Activated CD4-positive, alpha-beta T cell treated with anti-CD3 and anti-CD28 coated beads for 36 hours (primary cell): ENCODE measurements at regions not wholly inside any gene's neighbourhood (a gene's known extent, or its start where the extent isn't known, plus 50 kb on each side); places are given as distances from the start of the nearest gene placed in this dataset.

Experiments used
- ATAC-seq: fragments of 200-7000 bp; cut with Tn5 transposase; one replicate; pipeline ENCODE4 v1.10.0; 2021; ENCODE audit warnings: mild to moderate bottlenecking, moderate library complexity
- CTCF ChIA-PET: fragments of 350-600 bp; sonication (Branson Sonifier 250); formaldehyde crosslinking; loops from one replicate; lab custom pipeline; 2021; ENCODE audit warnings: antibody characterized with exemption; lab: Charles Lee
- POLR2A ChIA-PET: fragments of 350-600 bp; sonication (Branson Sonifier 250); formaldehyde crosslinking; loops from one replicate; lab custom pipeline; 2021; ENCODE audit warnings: antibody characterized with exemption, inconsistent platforms; lab: Charles Lee
- DNase-seq: peaks from one replicate; pipeline ENCODE4 v3.0.0-alpha.2; 2020
- H3K27ac Mint-ChIP-seq: one replicate; pipeline ENCODE4 v1.8.0; 2021; ENCODE audit warnings: mixed read lengths
- H3K27me3 Mint-ChIP-seq: one replicate; pipeline ENCODE4 v1.8.0; 2021; ENCODE audit warnings: mixed read lengths
- H3K36me3 Mint-ChIP-seq: one replicate; pipeline ENCODE4 v1.8.0; 2021; ENCODE audit warnings: low read depth, mixed read lengths
- H3K4me1 Mint-ChIP-seq: one replicate; pipeline ENCODE4 v1.8.0; 2021; ENCODE audit warnings: mixed read lengths
- H3K4me3 Mint-ChIP-seq: one replicate; pipeline ENCODE4 v1.8.0; 2021; ENCODE audit warnings: mild to moderate bottlenecking, moderate library complexity, mixed read lengths
- H3K9me3 Mint-ChIP-seq: one replicate; pipeline ENCODE4 v1.8.0; 2021; ENCODE audit warnings: low read depth, mixed read lengths
- intact Hi-C, 2 experiments: fragments of 100-400 bp; cut with DNase I in 1 of 2; cut with micrococcal nuclease in 1 of 2; formaldehyde crosslinking; loops; one replicate each; pipeline versions ENCODE4 v1.14.2 to v1.15.1; 2022 to 2024; cut with DNase I, micrococcal nuclease

- intact Hi-C loops: no loop called here
- ATAC-seq (no peak), DNase-seq (no peak)
- Mint-ChIP-seq H3K4me1 (peaks cover 15% of the 10 kb centered on the region), H3K27ac (no peak overlapping the region), H3K4me3 (no peak overlapping the region), H3K27me3 (no peaks in the 10 kb centered on the region), H3K36me3 (no peaks in the 10 kb centered on the region), H3K9me3 (no peaks in the 10 kb centered on the region)
- POLR2A ChIA-PET: interaction anchor here (0.6 kb wide), 1 partner anchor 610 kb away, joined by 3 read pairs; no protein-coding TSS in a partner anchor
- CTCF ChIA-PET: interaction anchor here (0.6 kb wide), 1 partner anchor 228 kb away, joined by 3 read pairs; no protein-coding TSS in a partner anchor
Measured at GRCh38 chr3:177833332-177833731, 636.0 kb upstream of the TBL1XR1 start.

GRCh38 chr3:177835008-177835407, 637.7 kb upstream of the TBL1XR1 start:
- H3K4me1 Mint-ChIP-seq: peaks cover 15% of the 10 kb centered on the region
- POLR2A ChIA-PET: interaction anchor here (0.6 to 0.7 kb wide), 2 partner anchors 100 to 204 kb away, joined by 3 read pairs; no protein-coding TSS in a partner anchor
- intact Hi-C loops: no loop called here
- H3K36me3 Mint-ChIP-seq: no peaks in the 10 kb centered on the region
- ATAC-seq (peak; percentile 26), DNase-seq (no peak)
- CTCF ChIA-PET: interaction anchor here (0.6 kb wide), 1 partner anchor 632 kb away, joined by 3 read pairs; no protein-coding TSS in a partner anchor
- H3K9me3 Mint-ChIP-seq: no peaks in the 10 kb centered on the region
- H3K27me3 Mint-ChIP-seq: no peaks in the 10 kb centered on the region
- no peak overlapping the region for H3K4me3 Mint-ChIP-seq
- no peak overlapping the region for H3K27ac Mint-ChIP-seq

- Mint-ChIP-seq H3K9me3 (no peaks in the 10 kb centered on the region), H3K4me1 (peaks cover 9% of the 10 kb centered on the region), H3K27ac (no peak overlapping the region), H3K36me3 (no peaks in the 10 kb centered on the region), H3K4me3 (no peak overlapping the region), H3K27me3 (no peaks in the 10 kb centered on the region)
- ATAC-seq (peak; percentile 60), DNase-seq (no peak)
- intact Hi-C loops: no loop called here
- CTCF ChIA-PET: no interaction called here
- POLR2A ChIA-PET: no interaction called here
Measured at GRCh38 chr3:177835917-177836316, 638.6 kb upstream of the TBL1XR1 start.

- intact Hi-C loops: no loop called here
- H3K27me3 Mint-ChIP-seq: no peaks in the 10 kb centered on the region
- POLR2A ChIA-PET: no interaction called here
- no peak for DNase-seq
- no peak overlapping the region for H3K4me3 Mint-ChIP-seq
- H3K9me3 Mint-ChIP-seq: no peaks in the 10 kb centered on the region
- CTCF ChIA-PET: no interaction called here
- no peak overlapping the region for H3K27ac Mint-ChIP-seq
- H3K36me3 Mint-ChIP-seq: no peaks in the 10 kb centered on the region
- ATAC-seq: no peak
- H3K4me1 Mint-ChIP-seq: peaks cover 9% of the 10 kb centered on the region
Measured at GRCh38 chr3:177836671-177837070, 639.4 kb upstream of the TBL1XR1 start.

GRCh38 chr3:177837951-177838655, 640.8 kb upstream of the TBL1XR1 start:
- no peaks in the 10 kb centered on the region for H3K9me3 Mint-ChIP-seq
- DNase-seq: no peak
- no peak overlapping the region for H3K4me3 Mint-ChIP-seq
- no peaks in the 10 kb centered on the region for H3K36me3 Mint-ChIP-seq
- POLR2A ChIA-PET: no interaction called here
- H3K4me1 Mint-ChIP-seq: peaks cover 9% of the 10 kb centered on the region
- ATAC-seq: no peak
- no peaks in the 10 kb centered on the region for H3K27me3 Mint-ChIP-seq
- CTCF ChIA-PET: no interaction called here
- no peak overlapping the region for H3K27ac Mint-ChIP-seq
- intact Hi-C loops: no loop called here

- H3K4me3 Mint-ChIP-seq: no peak overlapping the region
- H3K27me3 Mint-ChIP-seq: no peaks in the 10 kb centered on the region
- ChIA-PET CTCF (no interaction called here), POLR2A (no interaction called here)
- H3K4me1 Mint-ChIP-seq: peaks cover 5% of the 10 kb centered on the region
- ATAC-seq (no peak), DNase-seq (no peak)
- H3K9me3 Mint-ChIP-seq: no peaks in the 10 kb centered on the region
- intact Hi-C loops: no loop called here
- H3K27ac Mint-ChIP-seq: no peak overlapping the region
- no peaks in the 10 kb centered on the region for H3K36me3 Mint-ChIP-seq
Measured at GRCh38 chr3:177838766-177839350, 641.6 kb upstream of the TBL1XR1 start.

- no peaks in the 10 kb centered on the region for H3K27me3 Mint-ChIP-seq
- ChIA-PET CTCF (no interaction called here), POLR2A (no interaction called here)
- DNase-seq: no peak
- H3K9me3 Mint-ChIP-seq: no peaks in the 10 kb centered on the region
- no peaks in the 10 kb centered on the region for H3K36me3 Mint-ChIP-seq
- no peak overlapping the region for H3K4me3 Mint-ChIP-seq
- H3K4me1 Mint-ChIP-seq: no peaks in the 10 kb centered on the region
- intact Hi-C loops: loop anchor here in 1 of 2 experiments (5.0 kb wide), 1 partner anchor 45 kb away; no protein-coding TSS in a partner anchor
- no peak for ATAC-seq
- no peak overlapping the region for H3K27ac Mint-ChIP-seq
Measured at GRCh38 chr3:177842302-177842701, 645.0 kb upstream of the TBL1XR1 start.

- Mint-ChIP-seq H3K27ac (no peak overlapping the region), H3K36me3 (no peaks in the 10 kb centered on the region), H3K9me3 (no peaks in the 10 kb centered on the region), H3K27me3 (no peaks in the 10 kb centered on the region), H3K4me3 (no peak overlapping the region), H3K4me1 (no peaks in the 10 kb centered on the region)
- CTCF ChIA-PET: no interaction called here
- POLR2A ChIA-PET: interaction anchor here (0.6 kb wide), 1 partner anchor 43 kb away, joined by 3 read pairs; no protein-coding TSS in a partner anchor
- DNase-seq (no peak), ATAC-seq (peak; percentile 91)
- intact Hi-C loops: loop anchor here in 1 of 2 experiments (5.0 kb wide), 1 partner anchor 46 kb away; no protein-coding TSS in a partner anchor
Measured at GRCh38 chr3:177842743-177843734, 645.8 kb upstream of the TBL1XR1 start.

DNA sequence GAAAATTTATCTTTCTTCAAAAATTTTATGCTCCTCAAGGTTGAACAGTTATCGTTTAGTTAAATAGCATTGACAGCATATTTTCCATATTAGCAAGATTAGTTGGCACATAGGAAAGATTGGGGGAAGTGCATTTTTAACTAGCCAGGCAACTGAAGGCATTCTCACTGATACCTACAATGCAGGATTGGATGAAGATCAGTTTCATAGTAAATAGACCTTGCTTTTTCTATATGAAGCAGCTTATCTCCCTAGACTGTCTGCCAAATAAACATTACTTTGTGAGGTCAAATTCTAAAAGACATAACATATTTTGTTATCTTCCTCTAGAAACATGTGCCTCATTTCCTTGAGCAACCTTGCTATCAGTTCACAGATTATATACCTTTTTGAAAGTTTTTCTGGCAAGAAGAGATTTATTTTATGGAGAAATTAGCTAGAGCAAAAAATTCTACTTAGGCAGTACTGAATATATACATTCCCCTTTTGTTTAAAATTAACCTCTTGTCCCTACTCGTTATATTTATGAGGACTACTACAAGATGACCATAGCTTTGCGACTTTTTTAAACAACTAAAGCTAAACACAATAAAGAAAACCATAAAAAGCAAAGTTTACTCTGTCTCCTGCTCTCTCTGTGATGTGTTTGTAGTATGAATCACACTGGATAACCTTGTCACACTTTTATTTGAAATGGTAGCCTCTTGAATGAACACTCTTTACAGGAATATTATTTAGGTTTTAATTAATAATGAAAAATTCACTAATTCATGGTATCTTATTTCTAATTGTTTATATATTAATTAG, 654.9 kb upstream of the TBL1XR1 start:
- Mint-ChIP-seq H3K9me3 (no peaks in the 10 kb centered on the region), H3K27me3 (no peaks in the 10 kb centered on the region), H3K4me3 (no peak overlapping the region), H3K27ac (no peak overlapping the region), H3K4me1 (no peaks in the 10 kb centered on the region), H3K36me3 (no peaks in the 10 kb centered on the region)
- ChIA-PET CTCF (no interaction called here), POLR2A (no interaction called here)
- no peak for ATAC-seq
- DNase-seq: no peak
- intact Hi-C loops: no loop called here

GRCh38 chr3:177855021-177855420, 657.7 kb upstream of the TBL1XR1 start:
- ATAC-seq: no peak
- Mint-ChIP-seq H3K4me3 (no peak overlapping the region), H3K9me3 (peaks cover 5% of the 10 kb centered on the region), H3K36me3 (no peaks in the 10 kb centered on the region), H3K27me3 (no peaks in the 10 kb centered on the region), H3K27ac (no peak overlapping the region), H3K4me1 (no peaks in the 10 kb centered on the region)
- ChIA-PET CTCF (no interaction called here), POLR2A (no interaction called here)
- no peak for DNase-seq
- intact Hi-C loops: no loop called here

DNA sequence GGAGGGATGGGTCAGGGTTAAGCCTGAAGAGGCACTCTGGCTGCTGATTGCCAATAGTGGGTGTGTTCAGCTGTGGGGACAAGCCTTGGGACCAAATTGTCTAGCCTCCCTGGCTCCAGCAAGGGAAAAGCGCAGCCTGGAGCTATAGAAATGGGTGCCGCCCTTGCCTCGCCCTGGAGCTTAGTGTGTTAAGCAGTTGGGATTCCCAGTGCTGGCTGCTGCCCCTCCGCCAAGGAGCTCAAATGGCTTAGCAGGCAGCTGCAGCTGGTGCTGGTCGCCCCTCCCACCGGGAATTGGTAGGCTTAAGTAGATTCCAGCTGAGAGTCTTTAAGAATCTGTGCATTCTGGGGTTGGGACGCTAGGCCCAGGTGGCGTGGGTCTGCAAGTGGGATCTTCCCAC, 662.9 kb upstream of the TBL1XR1 start:
- Mint-ChIP-seq H3K36me3 (peaks cover 4% of the 10 kb centered on the region), H3K27me3 (no peaks in the 10 kb centered on the region), H3K4me3 (no peak overlapping the region), H3K9me3 (peaks cover 10% of the 10 kb centered on the region), H3K4me1 (no peaks in the 10 kb centered on the region), H3K27ac (no peak overlapping the region)
- ChIA-PET POLR2A (no interaction called here), CTCF (no interaction called here)
- intact Hi-C loops: no loop called here
- DNase-seq (no peak), ATAC-seq (no peak)
